ENCODE measurements at regions not wholly inside any gene's neighbourhood (a gene's known extent, or its start where the extent isn't known, plus 50 kb on each side); places are given as distances from the start of the nearest gene placed in this dataset.
"Not testable (repeated sequence)": the region's sequence is repeated elsewhere in the genome, so short reads cannot be mapped to it uniquely, and the experiment has no call there.

DNA sequence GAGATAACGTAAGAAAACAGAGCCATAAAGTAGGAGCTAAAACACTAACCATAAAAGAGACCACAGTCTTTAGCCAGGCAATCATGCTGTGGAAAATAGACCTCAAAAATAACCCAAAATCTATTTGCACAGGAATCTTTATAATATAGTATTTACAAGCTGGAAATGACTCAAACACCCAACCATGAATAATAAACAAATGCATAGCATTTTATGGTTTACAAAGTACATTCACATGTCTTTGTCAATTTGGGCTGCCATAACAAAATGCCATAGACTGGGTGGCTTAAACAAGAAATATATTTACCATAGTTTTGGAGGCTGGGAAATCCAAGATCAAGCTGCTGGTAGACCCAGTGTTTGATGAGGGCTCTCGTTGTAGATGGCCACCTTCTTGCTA is 65.5 kb upstream of the GRB10 start:
- no peaks in the 10 kb centered on the region for H3K4me1 ChIP-seq
- no peak overlapping the region for H3K4me3 ChIP-seq
- 44 to 72% (median 54%) methylated on average over 2 of the region's 2 CpGs for WGBS, 5 donors
- no peak overlapping the region for H3K27ac ChIP-seq
- intact Hi-C loops (cut with DNase I; ENCODE audit: low total_unique reads), result no loop called here
- H3K36me3 ChIP-seq, result no peaks in the 10 kb centered on the region
- TF ChIP-seq POLR2A (IDR thresholded peaks at IDR 0.05) (no peak), EP300 (IDR thresholded peaks at IDR 0.05) (no peak)
- peaks cover 0 to 13% (median 2%) of the 10 kb centered on the region in 4 donors for H3K9me3 ChIP-seq
- no peak for DNase-seq
- H3K27me3 ChIP-seq, result no peaks in the 10 kb centered on the region

DNA sequence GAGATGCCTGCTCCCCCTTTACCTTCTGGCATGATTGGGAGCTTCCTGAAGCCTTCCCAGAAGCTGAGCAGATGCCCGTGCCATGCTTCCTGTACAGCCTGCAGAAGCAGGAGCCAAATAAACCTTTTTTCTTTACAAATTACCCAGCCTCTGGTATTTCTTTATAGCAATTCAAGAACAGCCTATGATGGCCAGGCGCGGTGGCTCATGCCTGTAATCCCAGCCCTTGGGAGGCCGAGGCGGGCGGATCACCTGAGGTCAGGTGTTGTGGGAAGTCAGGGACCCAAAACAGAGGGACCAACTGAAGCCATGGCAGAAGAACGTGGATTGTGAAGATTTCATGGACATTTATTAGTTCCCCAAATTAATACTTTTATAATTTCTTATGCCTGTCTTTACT is 62.2 kb upstream of the GRB10 start:
- H3K4me1 ChIP-seq; intact Hi-C loops (cut with DNase I; ENCODE audit: low total_unique reads); H3K27me3 ChIP-seq; H3K36me3 ChIP-seq; DNase-seq; H3K4me3 ChIP-seq; H3K27ac ChIP-seq: not testable (repeated sequence)
- 91 to 98% (median 95%) methylated on average over 7 of the region's 7 CpGs for WGBS, 5 donors
- peaks cover 0 to 13% (median 2%) of the 10 kb centered on the region in 4 donors for H3K9me3 ChIP-seq

DNA sequence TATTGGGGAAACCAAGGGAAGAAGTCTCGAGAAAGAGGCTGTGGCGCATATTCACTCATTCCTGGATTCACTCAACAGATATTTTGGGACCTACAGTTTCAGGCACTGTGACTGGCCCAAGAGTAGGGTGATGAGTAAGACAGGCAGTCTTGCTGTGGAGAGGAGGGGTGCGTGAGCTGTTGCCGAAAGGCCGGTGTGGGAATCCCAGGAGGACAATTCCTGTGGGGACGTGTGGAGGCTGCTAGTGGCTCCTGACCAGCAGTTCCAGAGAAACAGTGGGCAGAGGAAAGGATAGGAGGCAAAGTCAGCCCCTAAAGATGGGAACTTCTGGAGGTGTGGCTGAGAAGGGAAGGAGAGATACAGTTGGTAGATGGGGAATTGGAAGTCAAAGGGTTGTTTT is 59.3 kb upstream of the GRB10 start:
- Histone ChIP-seq H3K4me3 (no peak overlapping the region), H3K36me3 (no peaks in the 10 kb centered on the region), H3K27ac (no peak overlapping the region), H3K4me1 (no peaks in the 10 kb centered on the region), H3K27me3 (no peaks in the 10 kb centered on the region), H3K9me3 (peaks cover 0 to 13% (median 2%) of the 10 kb centered on the region in 4 donors)
- no peak for TF ChIP-seq EP300 (IDR thresholded peaks at IDR 0.05)
- TF ChIP-seq, protein P1, sequence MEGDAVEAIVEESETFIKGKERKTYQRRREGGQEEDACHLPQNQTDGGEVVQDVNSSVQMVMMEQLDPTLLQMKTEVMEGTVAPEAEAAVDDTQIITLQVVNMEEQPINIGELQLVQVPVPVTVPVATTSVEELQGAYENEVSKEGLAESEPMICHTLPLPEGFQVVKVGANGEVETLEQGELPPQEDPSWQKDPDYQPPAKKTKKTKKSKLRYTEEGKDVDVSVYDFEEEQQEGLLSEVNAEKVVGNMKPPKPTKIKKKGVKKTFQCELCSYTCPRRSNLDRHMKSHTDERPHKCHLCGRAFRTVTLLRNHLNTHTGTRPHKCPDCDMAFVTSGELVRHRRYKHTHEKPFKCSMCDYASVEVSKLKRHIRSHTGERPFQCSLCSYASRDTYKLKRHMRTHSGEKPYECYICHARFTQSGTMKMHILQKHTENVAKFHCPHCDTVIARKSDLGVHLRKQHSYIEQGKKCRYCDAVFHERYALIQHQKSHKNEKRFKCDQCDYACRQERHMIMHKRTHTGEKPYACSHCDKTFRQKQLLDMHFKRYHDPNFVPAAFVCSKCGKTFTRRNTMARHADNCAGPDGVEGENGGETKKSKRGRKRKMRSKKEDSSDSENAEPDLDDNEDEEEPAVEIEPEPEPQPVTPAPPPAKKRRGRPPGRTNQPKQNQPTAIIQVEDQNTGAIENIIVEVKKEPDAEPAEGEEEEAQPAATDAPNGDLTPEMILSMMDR (IDR thresholded peaks at IDR 0.05), result no peak
- no peak for TF ChIP-seq POLR2AphosphoS5 (IDR thresholded peaks at IDR 0.05)
- TF ChIP-seq POLR2A (IDR thresholded peaks at IDR 0.05), result no peak
- no peak for DNase-seq
- intact Hi-C loops (cut with DNase I; ENCODE audit: low total_unique reads), result no loop called here
- WGBS, 5 donors, result 84 to 94% (median 91%) methylated on average over 6 of the region's 6 CpGs

DNA sequence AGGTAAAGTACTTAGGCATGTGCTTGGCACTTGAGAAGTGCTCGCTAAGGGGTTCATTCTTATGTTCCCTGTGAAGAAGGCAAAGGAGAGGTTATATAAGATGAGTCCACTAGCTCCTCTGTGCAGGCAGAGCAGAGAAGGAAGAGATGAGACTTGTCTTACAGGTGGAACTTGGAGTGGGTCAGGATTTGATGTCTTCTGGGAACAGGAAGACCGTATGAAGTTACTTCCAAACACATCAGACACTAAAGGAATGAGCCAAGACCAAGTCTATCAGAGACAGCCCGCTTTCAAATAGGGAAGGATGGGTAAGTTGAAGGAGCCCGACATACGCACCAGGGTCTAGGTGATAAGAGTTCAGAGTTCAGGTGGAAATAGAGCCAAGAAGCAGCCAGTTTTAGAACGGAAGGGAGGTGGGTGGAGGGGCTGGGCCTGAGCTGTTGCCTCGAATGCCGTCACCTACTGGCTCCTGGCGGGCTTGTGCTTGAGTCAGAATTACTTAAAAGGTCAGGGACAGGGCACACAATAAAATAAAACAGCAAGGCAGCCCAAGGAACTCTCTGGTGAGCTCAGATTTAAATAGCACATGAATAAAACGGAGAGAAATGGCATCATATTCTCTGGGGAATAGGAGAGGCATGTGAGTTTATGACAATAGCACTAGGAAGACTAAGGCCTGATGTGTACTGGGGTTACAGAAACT is 56.1 kb upstream of the GRB10 start:
- no peak overlapping the region for H3K27ac ChIP-seq
- intact Hi-C loops (cut with DNase I; ENCODE audit: low total_unique reads), result no loop called here
- H3K4me3 ChIP-seq, result no peak overlapping the region
- H3K9me3 ChIP-seq, result no peaks in the 10 kb centered on the region
- no peak for DNase-seq
- no peaks in the 10 kb centered on the region for H3K27me3 ChIP-seq
- TF ChIP-seq POLR2A (IDR thresholded peaks at IDR 0.05) (no peak), POLR2AphosphoS5 (IDR thresholded peaks at IDR 0.05) (no peak), EP300 (IDR thresholded peaks at IDR 0.05) (no peak)
- TF ChIP-seq, protein P1 (IDR thresholded peaks at IDR 0.05), result no peak
- H3K36me3 ChIP-seq, result no peaks in the 10 kb centered on the region
- WGBS, 5 donors, result 66 to 78% (median 74%) methylated on average over 10 of the region's 10 CpGs
- no peaks in the 10 kb centered on the region for H3K4me1 ChIP-seq

DNA sequence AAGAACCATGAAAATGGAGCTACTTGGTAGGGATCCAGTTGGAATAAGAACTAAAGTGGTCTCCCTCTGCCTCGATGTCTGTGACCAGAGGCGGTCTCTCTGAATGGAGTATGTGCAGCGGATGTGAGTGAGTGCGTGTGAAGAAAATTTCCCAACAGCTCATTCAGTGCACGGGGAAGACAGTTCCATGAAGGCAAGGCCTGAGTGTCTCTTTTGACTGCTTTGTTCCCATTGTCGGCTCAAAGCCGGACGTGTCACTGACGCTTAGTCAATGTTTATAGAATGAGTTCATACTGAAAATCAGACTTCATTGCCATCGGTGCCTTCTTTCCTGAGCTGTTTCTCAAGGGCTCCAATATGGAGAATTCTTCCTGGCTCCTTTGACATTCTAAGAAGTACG is 55.3 kb upstream of the GRB10 start:
- no peaks in the 10 kb centered on the region for H3K9me3 ChIP-seq
- DNase-seq, result no peak
- no peaks in the 10 kb centered on the region for H3K27me3 ChIP-seq
- no peak overlapping the region for H3K4me3 ChIP-seq
- intact Hi-C loops (cut with DNase I; ENCODE audit: low total_unique reads), result no loop called here
- no peaks in the 10 kb centered on the region for H3K4me1 ChIP-seq
- no peak overlapping the region for H3K27ac ChIP-seq
- WGBS, 5 donors, result 81 to 91% (median 85%) methylated on average over 11 of the region's 11 CpGs
- no peak for TF ChIP-seq POLR2A (IDR thresholded peaks at IDR 0.05)
- TF ChIP-seq, protein P1 (IDR thresholded peaks at IDR 0.05), result no peak
- no peak for TF ChIP-seq EP300 (IDR thresholded peaks at IDR 0.05)
- no peak for TF ChIP-seq POLR2AphosphoS5 (IDR thresholded peaks at IDR 0.05)
- no peaks in the 10 kb centered on the region for H3K36me3 ChIP-seq

All from stomach (tissue), 8 donors.